Thoracic aorta (tissue), 2 donors: ENCODE measurements at regions not wholly inside any gene's neighbourhood (a gene's known extent, or its start where the extent isn't known, plus 50 kb on each side); places are given as distances from the start of the nearest gene placed in this dataset.

Experiments
- ATAC-seq: fragments of 150-250 bp; one replicate; pipeline ENCODE4 v1.8.0; 2017; ENCODE audit warnings: low read depth; ENCODE audit not compliant: insufficient number of reproducible peaks, low FRiP score
- DNase-seq: peaks from one replicate; pipeline ENCODE4 v3.0.0-alpha.2; 2020; ENCODE audit warnings: low spot score
- H3K27ac ChIP-seq, 2 donors: fragments of 200-600 bp; sonication (generic); 1 replicate in 1 of 2; 2 replicates in 1 of 2; pipeline ENCODE4 v1.5.1; 2016; ENCODE audit warnings: mild to moderate bottlenecking in 2 of 2, moderate library complexity in 2 of 2
- H3K27me3 ChIP-seq: fragments of 200-600 bp; sonication (generic); replicated peaks from 2 replicates; pipeline ENCODE4 v1.6.0; 2016; ENCODE audit warnings: mild to moderate bottlenecking; ENCODE audit not compliant: insufficient read depth
- H3K36me3 ChIP-seq: fragments of 200-600 bp; sonication (generic); one replicate; pipeline ENCODE4 v1.5.1; 2016
- H3K4me1 ChIP-seq, 2 donors: fragments of 200-600 bp; sonication (generic); 1 replicate in 1 of 2; 2 replicates in 1 of 2; pipeline versions ENCODE4 v1.5.1 to v1.6.0; 2016; ENCODE audit warnings: low read depth in 2 of 2, mild to moderate bottlenecking in 1 of 2; ENCODE audit not compliant: control insufficient read depth in 1 of 2
- H3K4me3 ChIP-seq: fragments of 200-600 bp; sonication (generic); 2 replicates; pipeline ENCODE4 v1.5.1; 2016; ENCODE audit warnings: mild to moderate bottlenecking
- H3K9me3 ChIP-seq: fragments of 200-600 bp; sonication (generic); 2 replicates; pipeline ENCODE4 v1.5.1; 2016
- CTCF ChIP-seq: fragments of 200-600 bp; sonication (generic); IDR thresholded peaks from one replicate; pipeline ENCODE4 v1.5.1; 2019; ENCODE audit warnings: antibody characterized with exemption

GRCh38 chr11:135043434-135043833 is 631.4 kb upstream of the B3GAT1 start:
- Histone ChIP-seq H3K27me3 (no peaks in the 10 kb centered on the region), H3K36me3 (no peaks in the 10 kb centered on the region), H3K27ac (no peak overlapping the region), H3K4me1 (no peaks in the 10 kb centered on the region), H3K4me3 (no peak overlapping the region), H3K9me3 (no peaks in the 10 kb centered on the region)
- TF ChIP-seq CTCF = no peak
- DNase-seq (no peak), ATAC-seq (no peak)

DNA sequence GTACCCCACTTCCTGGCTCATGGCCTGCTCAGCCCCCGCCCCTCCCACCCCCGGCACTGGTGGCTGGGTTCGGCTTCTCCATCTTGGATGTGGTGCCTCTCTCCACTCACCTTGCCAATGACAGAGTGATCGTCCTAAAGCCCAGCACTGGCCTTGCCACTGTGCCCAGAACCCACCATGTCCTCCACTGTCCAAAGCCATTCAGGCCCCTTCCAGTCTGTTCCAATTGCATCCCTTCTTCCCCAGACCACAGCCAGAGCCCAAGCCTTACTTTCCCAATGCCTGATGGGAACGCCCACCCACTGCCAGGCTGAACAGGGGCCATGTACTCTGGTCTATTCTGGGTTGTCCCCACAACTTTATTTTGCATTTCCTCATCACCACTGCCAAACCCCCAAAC is 625.8 kb upstream of the B3GAT1 start:
- no peaks in the 10 kb centered on the region for H3K36me3 ChIP-seq
- no peak overlapping the region for H3K27ac ChIP-seq
- no peaks in the 10 kb centered on the region for H3K9me3 ChIP-seq
- H3K4me3 ChIP-seq = no peak overlapping the region
- no peak for TF ChIP-seq CTCF
- ATAC-seq (no peak), DNase-seq (no peak)
- no peaks in the 10 kb centered on the region for H3K4me1 ChIP-seq
- no peaks in the 10 kb centered on the region for H3K27me3 ChIP-seq

DNA sequence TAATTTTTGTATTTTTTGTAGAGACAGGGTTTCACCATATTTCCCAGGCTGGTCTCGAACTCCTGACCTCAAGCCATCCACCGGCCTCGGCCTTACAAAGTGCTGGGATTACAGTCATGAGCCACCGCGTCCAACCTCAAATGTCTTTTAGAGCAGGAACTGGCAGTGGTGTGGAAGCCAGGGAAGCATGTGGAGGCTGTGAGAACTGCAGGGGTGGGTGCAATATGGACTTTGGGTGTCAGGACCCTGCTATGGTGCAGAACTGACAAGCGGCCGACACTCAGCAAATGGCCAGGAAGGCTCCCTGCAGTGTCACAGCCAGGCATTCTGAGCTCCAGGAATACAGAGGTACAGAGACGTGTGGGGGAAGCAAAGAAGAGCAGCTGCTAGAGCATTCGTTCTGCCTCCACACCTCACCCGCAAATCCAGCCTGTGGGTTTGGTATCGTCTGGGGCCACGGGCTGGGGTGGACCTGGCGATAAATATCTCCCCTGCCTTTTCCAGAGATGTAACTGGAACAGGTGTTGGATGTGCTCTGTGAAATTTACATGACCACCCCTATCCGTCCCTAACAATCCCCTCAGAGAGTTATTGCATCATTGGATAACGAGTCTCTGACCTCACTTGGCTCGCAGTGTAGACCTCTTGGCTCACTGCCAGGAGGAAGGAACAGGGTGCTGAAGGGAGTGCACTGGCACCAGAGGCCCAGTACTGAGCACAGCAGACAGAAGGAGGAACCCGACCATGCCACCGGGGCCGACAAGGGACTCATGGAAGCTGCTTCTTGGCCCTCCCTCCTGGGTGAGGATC is 624.7 kb upstream of the B3GAT1 start:
- Histone ChIP-seq H3K9me3 (no peaks in the 10 kb centered on the region), H3K4me3 (no peak overlapping the region), H3K27me3 (no peaks in the 10 kb centered on the region), H3K27ac (no peak overlapping the region), H3K4me1 (no peaks in the 10 kb centered on the region), H3K36me3 (no peaks in the 10 kb centered on the region)
- no peak for TF ChIP-seq CTCF
- DNase-seq = no peak
- ATAC-seq = no peak

DNA sequence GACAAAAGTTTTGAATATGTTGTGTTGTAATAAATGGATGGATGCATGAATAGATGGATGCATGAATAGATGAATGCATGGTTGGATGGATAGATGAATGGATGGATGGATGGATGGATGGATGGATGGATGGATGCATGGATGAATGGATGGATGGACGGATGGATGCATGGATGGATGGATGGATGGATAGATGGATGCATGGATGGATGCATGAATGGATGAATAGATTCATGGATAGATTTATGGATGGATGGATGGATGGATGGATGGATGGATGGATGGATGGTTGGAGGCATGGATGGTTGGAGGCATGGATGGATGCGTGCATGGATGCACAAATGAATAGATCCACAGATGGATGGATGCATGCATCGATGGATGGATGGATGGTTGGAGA is 623.2 kb upstream of the B3GAT1 start:
- no peak overlapping the region for H3K27ac ChIP-seq
- no peak for ATAC-seq
- no peaks in the 10 kb centered on the region for H3K36me3 ChIP-seq
- no peak for DNase-seq
- no peaks in the 10 kb centered on the region for H3K27me3 ChIP-seq
- H3K4me3 ChIP-seq = no peak overlapping the region
- no peak for TF ChIP-seq CTCF
- H3K9me3 ChIP-seq = no peaks in the 10 kb centered on the region
- H3K4me1 ChIP-seq = no peaks in the 10 kb centered on the region

DNA sequence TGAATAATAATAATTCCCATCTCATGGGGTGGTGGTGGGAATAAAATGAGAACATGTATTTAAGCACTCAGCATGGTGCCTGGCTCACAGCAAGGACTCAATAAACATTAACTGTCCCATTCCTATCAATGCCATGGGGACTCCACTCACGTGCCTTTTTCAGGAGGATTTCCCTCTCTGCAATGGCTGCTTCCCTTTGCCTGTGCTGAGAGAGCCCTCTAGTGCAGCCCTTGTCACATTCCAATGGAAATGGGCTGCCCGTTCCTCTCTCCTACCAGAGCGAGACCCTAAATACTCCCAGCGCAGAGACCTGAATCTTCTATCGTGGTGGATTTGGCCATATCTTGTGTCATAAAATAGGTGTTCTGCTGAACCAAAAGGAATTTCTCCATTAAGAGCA is 621.5 kb upstream of the B3GAT1 start:
- H3K27ac ChIP-seq = no peak overlapping the region
- H3K4me1 ChIP-seq = no peaks in the 10 kb centered on the region
- DNase-seq = no peak
- no peak overlapping the region for H3K4me3 ChIP-seq
- H3K36me3 ChIP-seq = no peaks in the 10 kb centered on the region
- H3K27me3 ChIP-seq = no peaks in the 10 kb centered on the region
- H3K9me3 ChIP-seq = no peaks in the 10 kb centered on the region
- TF ChIP-seq CTCF = no peak
- ATAC-seq = no peak
